GM12872 (cell line): ENCODE measurements at regions not wholly inside any gene's neighbourhood (a gene's known extent, or its start where the extent isn't known, plus 50 kb on each side); places are given as distances from the start of the nearest gene placed in this dataset.

Experiments
- CTCF ChIP-seq: IDR thresholded peaks from 3 replicates; pipeline ENCODE4 v1.5.1; 2011; ENCODE audit warnings: low read depth, mild to moderate bottlenecking, low read length, moderate library complexity; ENCODE audit not compliant: insufficient read depth

GRCh38 chr1:22206551-22207125, 63.7 kb upstream of the WNT4 start:
- no peak for TF ChIP-seq CTCF

DNA sequence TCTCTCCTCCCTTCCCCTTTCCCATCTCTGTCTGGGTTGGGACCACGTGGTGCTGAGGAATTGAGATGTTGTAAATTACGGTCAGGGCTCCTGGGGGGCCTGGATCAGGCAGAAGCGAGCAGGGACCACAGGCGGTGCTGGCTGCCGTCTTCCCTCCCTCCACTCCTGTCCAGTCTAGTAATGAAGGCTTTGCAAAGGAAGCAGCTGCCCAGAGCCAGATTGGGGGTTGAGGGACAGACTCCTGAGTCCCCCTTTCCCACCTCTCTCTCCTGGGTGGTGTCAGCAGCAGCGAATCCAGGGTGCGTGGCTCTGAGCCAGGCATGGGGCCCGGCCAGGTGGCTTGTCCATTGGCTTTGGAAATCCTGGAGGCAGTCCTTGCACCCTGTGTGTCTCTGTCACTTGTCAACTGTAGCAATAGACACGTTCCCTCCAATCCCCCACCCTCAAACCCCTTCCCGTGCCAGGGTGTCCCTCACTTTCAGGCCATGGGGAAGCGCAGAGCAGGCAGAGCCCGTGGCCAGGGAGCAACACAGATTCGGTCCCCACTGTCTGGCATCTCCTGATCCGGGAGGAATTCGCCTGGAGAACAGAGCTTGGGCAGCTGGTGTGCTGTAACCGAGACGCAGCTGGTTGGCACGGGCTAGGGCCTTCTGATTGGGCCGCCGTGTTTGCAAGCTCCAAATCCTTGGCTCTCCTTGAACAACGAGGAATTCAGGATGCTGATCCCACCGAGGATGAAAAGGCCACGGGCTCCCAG, 64.8 kb upstream of the WNT4 start:
- TF ChIP-seq CTCF, result no peak

- TF ChIP-seq CTCF, result 0 out of 3 replicates have a peak, but pooled peaks have one; percentile 17
These were observed 65.5 kb upstream of the WNT4 start for GRCh38 chr1:22208268-22208972.

DNA sequence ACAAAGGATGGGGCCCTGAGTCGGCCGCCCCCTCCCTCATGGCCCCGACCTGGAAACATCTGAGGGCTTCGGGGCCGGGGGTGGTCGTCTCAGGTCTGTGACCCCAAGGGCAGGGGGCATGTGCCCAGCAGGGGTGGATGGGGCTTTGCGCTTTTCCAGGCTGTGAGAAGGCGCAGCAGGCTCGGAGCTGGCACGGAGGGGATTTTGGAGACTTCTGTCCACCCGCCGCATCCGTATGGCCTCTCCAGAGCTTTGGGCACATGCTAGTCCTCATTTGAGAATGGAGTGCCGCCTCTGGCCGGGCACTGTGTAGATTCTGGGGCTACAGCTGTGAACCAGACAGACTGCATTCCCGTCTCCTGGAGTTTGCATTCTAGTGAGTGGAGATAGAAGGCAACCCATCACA, 66.1 kb upstream of the WNT4 start:
- TF ChIP-seq CTCF, result no peak

DNA sequence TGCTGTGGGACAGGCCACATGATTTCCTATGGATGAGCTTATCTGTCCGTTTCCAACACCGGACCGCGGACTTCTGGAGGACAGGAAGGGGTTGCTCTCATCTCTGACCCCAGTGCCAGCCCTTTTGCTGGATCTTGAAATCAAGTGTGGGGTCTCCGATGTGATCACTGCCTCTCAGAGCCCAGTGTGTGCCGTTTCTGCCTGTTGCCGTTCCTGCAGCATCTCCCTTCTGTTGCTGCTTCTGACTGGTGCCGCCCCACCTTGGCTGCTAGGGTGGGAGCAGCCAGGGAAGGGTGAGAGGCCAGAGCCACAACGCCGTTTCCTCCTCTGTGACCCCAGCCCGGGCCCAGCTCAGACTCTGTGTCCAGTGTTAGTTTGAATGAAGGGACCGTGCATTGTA, 67.3 kb upstream of the WNT4 start:
- no peak for TF ChIP-seq CTCF

DNA sequence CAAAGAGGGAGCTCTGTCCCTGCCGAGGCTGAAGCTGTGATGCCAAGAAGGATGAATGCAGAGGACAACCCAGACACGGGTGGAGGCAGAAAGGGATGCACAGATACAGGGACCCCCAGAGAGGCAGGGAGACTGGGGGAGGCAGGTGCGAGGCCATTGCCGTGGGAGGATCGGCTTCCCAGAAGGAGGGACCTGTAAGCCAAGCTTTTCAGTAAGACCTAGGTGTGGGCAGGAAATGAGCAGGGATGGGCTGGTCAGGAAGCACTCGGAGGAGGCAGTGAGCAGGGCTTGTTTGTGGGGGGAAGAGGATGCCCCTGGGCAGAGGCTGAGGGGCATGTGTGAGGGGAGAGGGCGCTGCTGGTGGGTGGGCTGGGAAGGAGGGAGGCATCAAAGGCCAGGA, 67.7 kb upstream of the WNT4 start:
- TF ChIP-seq CTCF, result no peak

DNA sequence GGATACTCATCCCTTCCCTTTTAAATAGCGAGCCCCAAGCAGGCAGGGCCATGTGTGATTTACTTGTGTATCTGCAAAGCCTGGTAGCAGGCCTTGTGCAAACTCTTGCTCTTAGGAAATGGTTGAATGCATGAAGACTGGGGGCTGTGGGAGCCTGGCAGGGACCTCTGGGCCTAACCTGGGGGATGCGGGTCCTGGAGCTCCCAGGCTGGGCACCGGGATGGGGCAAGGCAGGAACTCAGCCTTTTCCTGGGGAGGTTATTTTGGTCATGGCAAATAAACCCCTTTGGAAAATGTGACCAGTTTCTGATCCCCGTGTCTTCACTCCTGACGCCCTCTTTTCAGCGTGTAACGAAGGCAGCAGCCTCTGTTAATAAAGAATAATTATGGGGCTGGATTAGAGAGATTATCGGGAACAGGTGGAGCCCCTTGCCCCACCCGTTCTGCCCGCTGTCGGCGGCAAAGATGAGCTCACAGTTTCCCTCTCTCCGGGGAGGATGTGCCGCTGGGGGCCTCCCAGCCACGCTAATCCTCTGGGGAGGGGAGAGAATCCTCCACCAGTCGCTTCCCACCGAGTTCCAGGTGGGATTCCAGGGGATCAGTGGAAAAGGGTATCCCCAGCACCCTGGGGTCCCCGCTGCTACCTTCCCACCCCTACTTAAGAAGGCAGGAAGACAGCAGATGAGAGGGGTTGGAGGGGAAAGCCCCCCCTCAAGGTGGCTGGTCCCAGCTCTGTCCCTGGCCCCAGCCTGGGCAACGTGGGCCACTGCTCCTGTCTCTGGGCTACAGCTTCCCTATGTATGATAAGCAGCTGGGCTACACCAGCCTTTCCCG, 69.7 kb upstream of the WNT4 start:
- no peak for TF ChIP-seq CTCF
